NCI-H2029 treated with DMSO at 0.1 percent for 48 hours (cell line): ENCODE measurements at regions not wholly inside any gene's neighbourhood (a gene's known extent, or its start where the extent isn't known, plus 50 kb on each side); places are given as distances from the start of the nearest gene placed in this dataset.
A peak's percentile ranks its signal among the peaks of the same experiment; 100 is the strongest.

Experiments used
- DNase-seq: peaks from one replicate; lab custom pipeline; 2025; lab: John Stamatoyannopoulos, UW

DNA sequence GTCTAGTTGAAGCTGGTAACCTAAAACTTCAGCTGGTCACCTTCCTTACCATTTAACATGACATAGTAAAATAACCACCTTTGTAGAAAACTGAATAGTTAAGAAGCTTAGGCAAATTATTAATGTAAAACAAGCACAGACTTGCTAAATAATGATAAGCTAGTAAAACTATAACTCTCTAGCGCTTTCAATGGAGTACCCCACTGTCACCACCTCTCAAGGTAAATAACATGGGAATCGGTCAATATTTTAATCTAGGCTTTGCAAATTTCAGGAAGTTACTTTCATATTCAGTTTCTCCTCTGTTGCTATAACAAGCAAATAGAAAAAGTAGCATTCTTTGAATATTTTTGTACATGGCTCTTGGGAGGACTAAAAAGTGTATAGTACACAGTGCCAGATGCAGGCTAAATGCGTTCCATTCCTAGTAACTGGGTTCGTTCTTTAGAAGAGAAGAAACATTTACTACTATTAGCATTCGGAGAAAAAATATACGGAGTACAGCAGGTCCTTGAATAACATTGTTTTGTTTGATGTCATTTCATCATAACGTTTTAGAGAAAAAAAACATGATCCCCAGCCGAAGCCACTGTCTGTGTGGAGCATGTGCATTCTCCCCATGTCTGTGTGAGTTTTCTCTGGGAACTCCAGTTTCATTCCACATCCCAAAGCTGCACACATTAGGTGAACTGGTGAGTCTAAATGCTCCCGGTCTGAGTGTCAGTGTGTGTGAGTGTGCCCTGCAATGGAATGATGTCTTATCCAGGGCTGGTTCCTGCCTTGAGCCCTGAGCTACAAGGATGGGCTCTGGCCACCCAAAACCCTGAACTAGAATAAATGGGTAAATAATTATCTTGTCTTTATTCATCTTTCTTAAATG is 52.5 kb downstream of the EPRS1 start:
- DNase-seq: no peak

- DNase-seq: no peak
These were observed 54.4 kb downstream of the EPRS1 start for GRCh38 chr1:219991919-219992318.

DNA sequence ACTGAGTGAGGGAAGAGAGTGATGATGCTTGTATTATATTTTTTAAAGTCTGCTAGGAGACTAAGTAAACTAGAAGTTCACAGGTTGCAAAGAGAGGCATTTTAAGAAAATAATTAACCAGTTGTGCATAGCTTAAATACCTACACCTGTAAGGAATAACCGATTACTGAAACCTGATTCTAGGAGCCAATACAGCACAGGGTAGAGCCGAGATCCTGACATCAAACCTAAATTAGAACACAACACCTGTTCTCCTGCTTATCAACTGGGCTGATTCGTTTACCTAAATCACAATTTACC is 54.8 kb downstream of the EPRS1 start:
- DNase-seq: no peak

GRCh38 chr1:219990782-219991510 is 55.4 kb downstream of the EPRS1 start:
- peak; percentile 9 for DNase-seq

DNA sequence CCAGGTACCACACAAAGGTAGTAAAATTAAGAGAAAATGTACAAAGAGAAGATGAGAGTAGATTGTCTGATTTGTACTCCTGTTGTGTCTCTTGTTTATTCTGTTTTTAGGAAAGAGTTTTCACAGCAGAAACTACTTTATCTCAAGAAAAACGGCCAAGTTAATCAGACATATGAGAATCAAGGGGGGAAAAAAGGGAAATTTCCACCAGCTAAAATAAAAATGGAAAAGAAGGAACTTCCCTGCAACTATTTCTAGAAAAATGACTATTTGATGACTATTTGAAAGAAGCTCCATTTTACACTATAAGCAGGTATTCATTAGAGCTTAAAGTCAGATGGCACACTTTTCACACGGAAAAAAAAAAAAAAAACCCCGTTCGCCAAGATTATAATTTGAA is 56.5 kb downstream of the EPRS1 start:
- DNase-seq: no peak

DNA sequence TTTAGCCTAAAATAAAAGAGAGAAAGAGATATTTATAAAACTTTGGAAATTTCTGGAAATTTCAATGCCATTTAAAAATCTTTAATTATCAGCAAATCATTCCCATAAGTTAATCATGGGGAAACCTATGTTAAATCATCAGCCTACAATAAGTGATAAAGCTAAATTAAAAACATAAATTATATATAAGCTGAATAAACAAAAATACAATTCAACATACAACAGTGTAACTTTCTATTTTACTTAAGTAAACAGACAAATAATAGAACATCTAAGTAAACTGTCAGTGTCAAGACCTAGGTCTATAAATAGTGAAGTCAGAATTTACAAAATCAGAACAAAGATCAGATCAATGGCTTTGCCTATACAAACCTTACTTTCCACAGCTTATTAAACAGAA is 57.5 kb downstream of the EPRS1 start:
- DNase-seq: no peak

- DNase-seq: no peak
These were observed 57.9 kb downstream of the EPRS1 start for GRCh38 chr1:219988387-219988786.

- DNase-seq: no peak
These were observed 59.0 kb upstream of the SLC30A10 start for GRCh38 chr1:219987325-219987724.

GRCh38 chr1:219985169-219985568 is 56.8 kb upstream of the SLC30A10 start:
- no peak for DNase-seq
